ENCODE measurements at regions not wholly inside any gene's neighbourhood (a gene's known extent, or its start where the extent isn't known, plus 50 kb on each side); places are given as distances from the start of the nearest gene placed in this dataset.

DNA sequence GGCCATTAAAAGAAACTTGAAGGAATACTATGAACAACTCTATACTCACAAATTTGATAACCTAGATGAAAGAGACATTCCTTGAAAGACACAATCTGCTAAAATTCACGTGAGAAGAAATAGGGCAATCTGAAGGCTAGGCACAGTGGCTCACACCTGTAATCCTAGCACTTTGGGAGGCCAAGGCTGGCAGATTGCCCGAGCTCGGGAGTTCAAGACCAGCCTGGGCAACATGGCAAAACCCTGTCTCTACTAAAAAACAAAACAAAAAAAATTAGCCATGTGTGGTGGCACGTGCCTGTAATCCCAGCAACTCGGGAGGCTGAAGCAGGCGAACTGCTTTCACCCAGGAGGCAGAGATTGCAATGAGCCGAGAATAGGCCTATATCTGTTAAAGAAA lies 104.8 kb downstream of the HES1 start:
- intact Hi-C loops (cut with DNase I) = no loop called here
- H3K27me3 ChIP-seq = no peaks in the 10 kb centered on the region
- no peaks in the 10 kb centered on the region for H3K4me1 ChIP-seq
- H3K9ac ChIP-seq (ENCODE audit: low read depth in 2 of 2, low read length in 2 of 2) = no peak overlapping the region
- no peak overlapping the region for H3K27ac ChIP-seq
- no peaks in the 10 kb centered on the region for H3K36me3 ChIP-seq
- H3K9me3 ChIP-seq = no peaks in the 10 kb centered on the region
- H3K4me3 ChIP-seq = no peak overlapping the region
- TF ChIP-seq CTCF (IDR thresholded peaks at IDR 0.05) = no peak
- DNase-seq = no peak

DNA sequence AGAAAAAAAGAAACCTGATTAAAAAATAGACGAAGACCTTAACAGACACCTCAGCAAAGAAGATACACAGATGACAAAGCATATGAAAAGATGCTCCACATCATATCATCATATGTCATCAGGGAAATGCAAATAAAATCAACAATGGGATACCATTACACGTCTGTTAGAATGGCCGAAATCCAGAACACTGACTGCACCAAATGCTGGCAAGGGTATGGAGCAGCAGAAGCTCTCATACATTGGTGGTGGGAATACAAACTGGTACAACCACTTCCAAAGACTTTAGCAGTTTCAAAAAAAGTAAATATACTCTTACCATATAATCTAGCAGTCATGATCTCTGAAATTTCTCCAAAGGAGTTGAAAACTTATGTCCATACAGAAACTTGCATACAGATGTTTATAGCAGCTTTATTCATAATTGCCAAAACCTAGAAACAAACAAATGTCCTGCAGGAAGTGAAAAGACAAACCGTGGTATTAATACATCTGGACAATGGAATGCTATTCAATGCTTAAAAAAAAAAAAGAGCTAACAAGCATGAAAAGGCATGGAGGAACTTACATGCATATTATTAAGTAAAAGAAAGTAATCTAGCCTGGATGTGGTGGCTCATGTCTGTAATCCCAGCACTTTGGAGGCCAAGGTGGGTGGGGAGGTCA lies 107.4 kb downstream of the HES1 start:
- no peaks in the 10 kb centered on the region for H3K9me3 ChIP-seq
- intact Hi-C loops (cut with DNase I) = no loop called here
- H3K36me3 ChIP-seq = no peaks in the 10 kb centered on the region
- DNase-seq = no peak
- no peaks in the 10 kb centered on the region for H3K4me1 ChIP-seq
- no peaks in the 10 kb centered on the region for H3K27me3 ChIP-seq
- H3K4me3 ChIP-seq = no peak overlapping the region
- H3K9ac ChIP-seq (ENCODE audit: low read depth in 2 of 2, low read length in 2 of 2) = no peak overlapping the region
- no peak for TF ChIP-seq CTCF (IDR thresholded peaks at IDR 0.05)
- H3K27ac ChIP-seq = no peak overlapping the region

DNA sequence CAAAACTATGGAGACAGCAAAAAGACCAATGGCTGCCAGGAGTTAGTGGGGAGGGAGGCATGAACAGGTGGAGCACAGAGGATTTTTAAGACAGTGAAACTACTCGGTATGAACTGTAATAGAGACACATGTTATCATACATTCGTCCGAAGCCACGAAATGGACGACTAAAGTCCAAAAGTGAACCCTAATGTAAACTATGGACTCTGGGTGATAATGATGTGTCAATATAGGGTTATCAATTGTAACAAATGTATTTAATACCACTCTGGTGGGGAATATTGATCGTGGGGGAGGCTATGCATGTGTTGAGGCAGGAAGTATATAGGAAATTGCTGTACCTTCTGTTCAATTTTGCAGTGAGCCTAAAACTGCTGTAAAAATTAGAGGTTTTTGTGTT lies 107.0 kb downstream of the CPN2 start:
- Histone ChIP-seq H3K27ac (no peak overlapping the region), H3K36me3 (no peaks in the 10 kb centered on the region), H3K27me3 (no peaks in the 10 kb centered on the region), H3K4me3 (no peak overlapping the region), H3K4me1 (no peaks in the 10 kb centered on the region), H3K9ac (ENCODE audit: low read depth in 2 of 2, low read length in 2 of 2) (no peak overlapping the region), H3K9me3 (no peaks in the 10 kb centered on the region)
- intact Hi-C loops (cut with DNase I) = no loop called here
- no peak for TF ChIP-seq CTCF (IDR thresholded peaks at IDR 0.05)
- DNase-seq = no peak

GRCh38 chr3:194245474-194245873 lies 105.7 kb downstream of the CPN2 start:
- no peak overlapping the region for H3K27ac ChIP-seq
- intact Hi-C loops (cut with DNase I) = no loop called here
- DNase-seq = no peak
- H3K4me3 ChIP-seq = no peak overlapping the region
- no peaks in the 10 kb centered on the region for H3K27me3 ChIP-seq
- no peaks in the 10 kb centered on the region for H3K9me3 ChIP-seq
- no peaks in the 10 kb centered on the region for H3K4me1 ChIP-seq
- H3K36me3 ChIP-seq = no peaks in the 10 kb centered on the region
- no peak overlapping the region for H3K9ac ChIP-seq (ENCODE audit: low read depth in 2 of 2, low read length in 2 of 2)
- no peak for TF ChIP-seq CTCF (IDR thresholded peaks at IDR 0.05)

DNA sequence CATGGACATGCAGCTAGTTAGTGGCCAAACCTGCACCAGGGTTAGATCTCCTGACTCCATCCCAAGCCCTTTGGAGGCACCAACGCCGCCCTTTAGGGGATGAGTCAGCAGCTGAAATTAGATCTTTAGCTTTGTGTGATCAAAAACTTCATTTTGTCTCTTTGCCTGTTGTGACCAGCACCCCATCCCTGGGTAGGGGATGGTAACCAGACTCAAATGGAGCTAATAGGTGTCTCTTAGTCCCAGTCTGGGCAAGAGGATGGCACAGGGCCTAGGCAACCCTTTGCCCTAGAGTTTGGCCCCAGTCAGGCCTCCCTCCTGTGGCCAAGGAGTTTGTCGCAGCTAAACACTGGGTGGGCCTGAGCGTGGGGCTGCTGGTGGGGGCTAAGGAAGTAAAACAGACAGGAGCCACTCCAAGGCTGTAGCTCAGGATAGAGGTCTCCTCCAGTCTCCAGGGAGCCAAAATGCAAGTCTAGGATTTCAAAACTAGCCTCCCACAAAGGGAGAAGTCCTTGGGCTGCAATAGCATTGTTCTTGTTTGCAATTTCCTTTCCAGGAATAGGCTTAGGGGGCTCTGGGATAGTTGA lies 105.1 kb downstream of the CPN2 start:
- H3K9ac ChIP-seq (ENCODE audit: low read depth in 2 of 2, low read length in 2 of 2) = no peak overlapping the region
- TF ChIP-seq CTCF (IDR thresholded peaks at IDR 0.05) = no peak
- no peaks in the 10 kb centered on the region for H3K36me3 ChIP-seq
- no peak for DNase-seq
- no peaks in the 10 kb centered on the region for H3K9me3 ChIP-seq
- intact Hi-C loops (cut with DNase I) = no loop called here
- H3K4me3 ChIP-seq = no peak overlapping the region
- no peak overlapping the region for H3K27ac ChIP-seq
- no peaks in the 10 kb centered on the region for H3K4me1 ChIP-seq
- H3K27me3 ChIP-seq = no peaks in the 10 kb centered on the region
